PC-3 (cell line): ENCODE measurements at regions not wholly inside any gene's neighbourhood (a gene's known extent, or its start where the extent isn't known, plus 50 kb on each side); places are given as distances from the start of the nearest gene placed in this dataset.

ENCODE experiments used
- CTCF ChIP-seq: fragments of 300-600 bp; sonication (generic); conservative IDR thresholded peaks from 2 replicates; pipeline ENCODE4 v1.5.1; 2017; ENCODE audit warnings: antibody characterized with exemption, low read depth, mild to moderate bottlenecking, low read length
- EZH2 ChIP-seq: fragments of 300-600 bp; sonication (generic); IDR thresholded peaks from one replicate; pipeline ENCODE4 v1.6.1; 2017; ENCODE audit warnings: antibody characterized with exemption, mild to moderate bottlenecking, low read length; ENCODE audit not compliant: unreplicated experiment

GRCh38 chr5:93145019-93145418 is 436.0 kb downstream of the NR2F1-AS1 start:
- TF ChIP-seq EZH2, result no peak
- no peak for TF ChIP-seq CTCF
